Neural cell (in vitro differentiated cells): ENCODE measurements at regions not wholly inside any gene's neighbourhood (a gene's known extent, or its start where the extent isn't known, plus 50 kb on each side); places are given as distances from the start of the nearest gene placed in this dataset.

Experiments
- H2AFZ ChIP-seq: fragments of 200-600, 300-800 bp; sonication (generic), shearing (Covaris generic); 2 replicates; pipeline ENCODE4 v1.6.0; 2014; ENCODE audit warnings: low read depth, mild to moderate bottlenecking, antibody characterized with exemption, low read length, moderate library complexity
- H3F3A ChIP-seq: fragments of 200-600 bp; shearing (Covaris generic); 2 replicates; pipeline ENCODE4 v1.6.1; 2016; ENCODE audit warnings: mild to moderate bottlenecking, moderate library complexity, mixed read lengths, antibody characterized with exemption, low read length; ENCODE audit not compliant: insufficient read depth, poor library complexity, severe bottlenecking
- H3K27ac ChIP-seq: fragments of 200-600, 300-800 bp; sonication (generic), shearing (Covaris generic); 2 replicates; pipeline ENCODE4 v1.5.1; 2014; ENCODE audit warnings: mild to moderate bottlenecking, low read length, moderate library complexity
- H3K27me3 ChIP-seq: fragments of 300-800, 200-600 bp; sonication (generic), shearing (Covaris generic); 2 replicates; pipeline ENCODE4 v1.6.0; 2014; ENCODE audit warnings: mild to moderate bottlenecking, low read depth, low read length, moderate library complexity; ENCODE audit not compliant: insufficient read depth
- H3K36me3 ChIP-seq: fragments of 300-800, 200-600 bp; sonication (generic), shearing (Covaris generic); 2 replicates; pipeline ENCODE4 v1.5.1; 2014; ENCODE audit warnings: mild to moderate bottlenecking, antibody characterized with exemption, low read length, moderate library complexity; ENCODE audit not compliant: insufficient read depth
- H3K4me2 ChIP-seq: fragments of 300-800, 200-600 bp; sonication (generic), shearing (Covaris generic); 2 replicates; pipeline ENCODE4 v1.6.0; 2014; ENCODE audit warnings: mild to moderate bottlenecking, low read length
- H3K4me3 ChIP-seq: fragments of 300-800, 200-600 bp; sonication (generic), shearing (Covaris generic); 2 replicates; pipeline ENCODE4 v1.5.1; 2014; ENCODE audit warnings: mild to moderate bottlenecking, low read length, moderate library complexity
- H3K79me2 ChIP-seq: fragments of 200-600 bp; shearing (Covaris generic); replicated peaks from 2 replicates; pipeline ENCODE4 v1.6.0; 2014; ENCODE audit warnings: mild to moderate bottlenecking, low read length, moderate library complexity; ENCODE audit not compliant: insufficient read depth
- H3K9ac ChIP-seq: fragments of 300-800, 200-600 bp; sonication (generic), shearing (Covaris generic); 2 replicates; pipeline ENCODE4 v1.6.1; 2016; ENCODE audit warnings: mild to moderate bottlenecking, low read length, mixed read lengths
- H3K9me2 ChIP-seq: fragments of 200-600 bp; shearing (Covaris generic); 2 replicates; pipeline ENCODE4 v1.6.1; 2016; ENCODE audit warnings: mild to moderate bottlenecking, low read length, mixed read lengths; ENCODE audit not compliant: insufficient read depth
- H3K9me3 ChIP-seq: fragments of 200-600, 300-800 bp; sonication (generic), shearing (Covaris generic); 2 replicates; pipeline ENCODE4 v1.6.1; 2016; ENCODE audit warnings: mild to moderate bottlenecking, mixed run types, low read length, moderate library complexity, mixed read lengths
- H4K20me1 ChIP-seq: fragments of 200-600 bp; shearing (Covaris generic); 2 replicates; pipeline ENCODE4 v1.6.1; 2016; ENCODE audit warnings: mild to moderate bottlenecking, mixed run types; ENCODE audit not compliant: insufficient read depth
- EP300 ChIP-seq: fragments of 450-650 bp; conservative IDR thresholded peaks from 2 replicates; pipeline ENCODE4 v1.6.1; 2014; ENCODE audit warnings: antibody characterized with exemption, mild to moderate bottlenecking, moderate library complexity; ENCODE audit not compliant: poor library complexity, severe bottlenecking
- EZH2 ChIP-seq: fragments of 200-600, 300-800 bp; shearing (Covaris generic), sonication (generic); IDR thresholded peaks from 2 replicates; pipeline ENCODE4 v1.6.1; 2014; ENCODE audit warnings: antibody characterized with exemption, low read length, borderline replicate concordance, mild to moderate bottlenecking; ENCODE audit not compliant: insufficient read depth, poor library complexity, severe bottlenecking
- MXI1 ChIP-seq: fragments of 450-650 bp; conservative IDR thresholded peaks from 2 replicates; pipeline ENCODE4 v1.6.1; 2014; ENCODE audit warnings: antibody characterized with exemption, mild to moderate bottlenecking; ENCODE audit not compliant: poor library complexity, severe bottlenecking
- POLR2AphosphoS5 ChIP-seq: IDR thresholded peaks from 2 replicates; pipeline ENCODE4 v1.6.1; 2012
- RAD21 ChIP-seq: fragments of 450-650 bp; conservative IDR thresholded peaks from 2 replicates; pipeline ENCODE4 v1.6.1; 2014; ENCODE audit warnings: antibody characterized with exemption, mild to moderate bottlenecking, moderate library complexity
- SMC3 ChIP-seq: fragments of 450-650 bp; conservative IDR thresholded peaks from 2 replicates; pipeline ENCODE4 v1.6.1; 2014; ENCODE audit warnings: antibody characterized with exemption, mild to moderate bottlenecking, moderate library complexity; ENCODE audit not compliant: poor library complexity
- TAF1 ChIP-seq: IDR thresholded peaks from 2 replicates; pipeline ENCODE4 v1.6.1; 2012; ENCODE audit warnings: low read depth
- TF ChIP-seq, protein P1 (sequence below): fragments of 450-650 bp; IDR thresholded peaks from 2 replicates; pipeline ENCODE4 v1.5.1; 2014; ENCODE audit warnings: antibody characterized with exemption, mild to moderate bottlenecking, moderate library complexity; ENCODE audit not compliant: poor library complexity, severe bottlenecking
- TF ChIP-seq, protein P2 (sequence below): IDR thresholded peaks from 2 replicates; pipeline ENCODE4 v1.6.1; 2012; ENCODE audit warnings: borderline replicate concordance

GRCh38 chrX:127782904-127783303 lies 269.3 kb downstream of the ACTRT1 start:
- no peak overlapping the region for H3K4me3 ChIP-seq
- H3K4me2 ChIP-seq, result no peak overlapping the region
- no peaks in the 10 kb centered on the region for H3K36me3 ChIP-seq
- no peaks in the 10 kb centered on the region for H3K79me2 ChIP-seq
- no peaks in the 10 kb centered on the region for H3K9me2 ChIP-seq
- no peak overlapping the region for H3K9ac ChIP-seq
- H3K27me3 ChIP-seq, result no peaks in the 10 kb centered on the region
- no peaks in the 10 kb centered on the region for H3K9me3 ChIP-seq
- no peak overlapping the region for H3K27ac ChIP-seq
- no peak overlapping the region for H2AFZ ChIP-seq
- no peaks in the 10 kb centered on the region for H4K20me1 ChIP-seq
- TF ChIP-seq, protein P1, sequence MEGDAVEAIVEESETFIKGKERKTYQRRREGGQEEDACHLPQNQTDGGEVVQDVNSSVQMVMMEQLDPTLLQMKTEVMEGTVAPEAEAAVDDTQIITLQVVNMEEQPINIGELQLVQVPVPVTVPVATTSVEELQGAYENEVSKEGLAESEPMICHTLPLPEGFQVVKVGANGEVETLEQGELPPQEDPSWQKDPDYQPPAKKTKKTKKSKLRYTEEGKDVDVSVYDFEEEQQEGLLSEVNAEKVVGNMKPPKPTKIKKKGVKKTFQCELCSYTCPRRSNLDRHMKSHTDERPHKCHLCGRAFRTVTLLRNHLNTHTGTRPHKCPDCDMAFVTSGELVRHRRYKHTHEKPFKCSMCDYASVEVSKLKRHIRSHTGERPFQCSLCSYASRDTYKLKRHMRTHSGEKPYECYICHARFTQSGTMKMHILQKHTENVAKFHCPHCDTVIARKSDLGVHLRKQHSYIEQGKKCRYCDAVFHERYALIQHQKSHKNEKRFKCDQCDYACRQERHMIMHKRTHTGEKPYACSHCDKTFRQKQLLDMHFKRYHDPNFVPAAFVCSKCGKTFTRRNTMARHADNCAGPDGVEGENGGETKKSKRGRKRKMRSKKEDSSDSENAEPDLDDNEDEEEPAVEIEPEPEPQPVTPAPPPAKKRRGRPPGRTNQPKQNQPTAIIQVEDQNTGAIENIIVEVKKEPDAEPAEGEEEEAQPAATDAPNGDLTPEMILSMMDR, result no peak
- TF ChIP-seq MXI1 (no peak), RAD21 (no peak), TAF1 (no peak), SMC3 (no peak), POLR2AphosphoS5 (no peak), EP300 (no peak), EZH2 (no peak)
- TF ChIP-seq, protein P2, sequence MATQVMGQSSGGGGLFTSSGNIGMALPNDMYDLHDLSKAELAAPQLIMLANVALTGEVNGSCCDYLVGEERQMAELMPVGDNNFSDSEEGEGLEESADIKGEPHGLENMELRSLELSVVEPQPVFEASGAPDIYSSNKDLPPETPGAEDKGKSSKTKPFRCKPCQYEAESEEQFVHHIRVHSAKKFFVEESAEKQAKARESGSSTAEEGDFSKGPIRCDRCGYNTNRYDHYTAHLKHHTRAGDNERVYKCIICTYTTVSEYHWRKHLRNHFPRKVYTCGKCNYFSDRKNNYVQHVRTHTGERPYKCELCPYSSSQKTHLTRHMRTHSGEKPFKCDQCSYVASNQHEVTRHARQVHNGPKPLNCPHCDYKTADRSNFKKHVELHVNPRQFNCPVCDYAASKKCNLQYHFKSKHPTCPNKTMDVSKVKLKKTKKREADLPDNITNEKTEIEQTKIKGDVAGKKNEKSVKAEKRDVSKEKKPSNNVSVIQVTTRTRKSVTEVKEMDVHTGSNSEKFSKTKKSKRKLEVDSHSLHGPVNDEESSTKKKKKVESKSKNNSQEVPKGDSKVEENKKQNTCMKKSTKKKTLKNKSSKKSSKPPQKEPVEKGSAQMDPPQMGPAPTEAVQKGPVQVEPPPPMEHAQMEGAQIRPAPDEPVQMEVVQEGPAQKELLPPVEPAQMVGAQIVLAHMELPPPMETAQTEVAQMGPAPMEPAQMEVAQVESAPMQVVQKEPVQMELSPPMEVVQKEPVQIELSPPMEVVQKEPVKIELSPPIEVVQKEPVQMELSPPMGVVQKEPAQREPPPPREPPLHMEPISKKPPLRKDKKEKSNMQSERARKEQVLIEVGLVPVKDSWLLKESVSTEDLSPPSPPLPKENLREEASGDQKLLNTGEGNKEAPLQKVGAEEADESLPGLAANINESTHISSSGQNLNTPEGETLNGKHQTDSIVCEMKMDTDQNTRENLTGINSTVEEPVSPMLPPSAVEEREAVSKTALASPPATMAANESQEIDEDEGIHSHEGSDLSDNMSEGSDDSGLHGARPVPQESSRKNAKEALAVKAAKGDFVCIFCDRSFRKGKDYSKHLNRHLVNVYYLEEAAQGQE, result no peak
- H3F3A ChIP-seq, result no peaks in the 10 kb centered on the region

DNA sequence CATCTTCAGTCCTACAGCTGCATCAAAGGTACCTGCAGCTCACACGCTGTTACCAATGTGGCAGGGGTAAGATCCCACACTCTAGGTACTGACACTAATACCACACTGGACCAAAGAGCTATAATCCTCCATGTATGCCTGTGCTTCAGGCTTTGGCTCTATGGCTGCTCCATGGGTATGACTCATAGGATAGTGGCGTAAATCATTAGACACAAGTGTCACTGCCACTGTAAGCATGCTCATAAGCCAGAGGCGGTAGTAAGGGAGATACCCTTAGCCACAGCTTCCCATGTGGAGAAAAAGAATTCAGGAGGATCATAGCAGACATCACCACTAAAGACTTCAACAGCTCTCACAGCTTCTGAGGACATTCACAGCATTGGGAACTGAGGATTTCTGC lies 287.5 kb downstream of the ACTRT1 start:
- TF ChIP-seq, protein P2, result no peak
- TF ChIP-seq EZH2, result no peak
- no peak for TF ChIP-seq MXI1
- TF ChIP-seq, protein P1, result no peak
- no peaks in the 10 kb centered on the region for H3K36me3 ChIP-seq
- no peak overlapping the region for H3K9ac ChIP-seq
- H3K27ac ChIP-seq, result no peak overlapping the region
- H3K27me3 ChIP-seq, result no peaks in the 10 kb centered on the region
- no peaks in the 10 kb centered on the region for H3K9me2 ChIP-seq
- H3K4me3 ChIP-seq, result no peak overlapping the region
- H3F3A ChIP-seq, result no peaks in the 10 kb centered on the region
- H4K20me1 ChIP-seq, result no peaks in the 10 kb centered on the region
- no peak overlapping the region for H3K4me2 ChIP-seq
- H3K79me2 ChIP-seq, result no peaks in the 10 kb centered on the region
- no peaks in the 10 kb centered on the region for H3K9me3 ChIP-seq
- H2AFZ ChIP-seq, result no peak overlapping the region
